Tibial nerve (tissue), 4 donors: ENCODE measurements at regions not wholly inside any gene's neighbourhood (a gene's known extent, or its start where the extent isn't known, plus 50 kb on each side); places are given as distances from the start of the nearest gene placed in this dataset.

Source experiments
- CTCF ChIP-seq, 5 experiments: fragments of 200-600 bp in 3 of 5; fragments of 450-650 bp in 2 of 5; sonication (generic) in 3 of 5; IDR thresholded peaks; one replicate each; pipeline ENCODE4 v1.5.1; 2016 to 2019; ENCODE audit warnings: antibody characterized with exemption in 5 of 5, mild to moderate bottlenecking in 3 of 5, moderate library complexity in 2 of 5
- EP300 ChIP-seq, 2 donors: sonication (generic); formaldehyde crosslinking; IDR thresholded peaks; one replicate each; pipeline ENCODE4 v1.6.1; 2017; ENCODE audit warnings: antibody characterized with exemption in 2 of 2, mild to moderate bottlenecking in 1 of 2

GRCh38 chr18:73156117-73156516, 288.3 kb upstream of the NETO1 start:
- TF ChIP-seq CTCF (IDR thresholded peaks at IDR 0.05): no peak
- TF ChIP-seq EP300 (IDR thresholded peaks at IDR 0.05): no peak
